KMS-11 (cell line): ENCODE measurements at regions not wholly inside any gene's neighbourhood (a gene's known extent, or its start where the extent isn't known, plus 50 kb on each side); places are given as distances from the start of the nearest gene placed in this dataset.

Experiments used
- H2AFZ ChIP-seq: fragments of 200-600 bp; sonication (generic); 2 replicates; pipeline ENCODE4 v1.6.1; 2016; ENCODE audit warnings: antibody characterized with exemption, mixed run types, low read depth
- H3K27ac ChIP-seq: fragments of 200-600 bp; sonication (generic); 2 replicates; pipeline ENCODE4 v1.6.1; 2016; ENCODE audit warnings: mild to moderate bottlenecking, mixed run types
- H3K27me3 ChIP-seq: fragments of 200-600 bp; sonication (generic); 2 replicates; pipeline ENCODE4 v1.6.1; 2017; ENCODE audit warnings: mild to moderate bottlenecking, low read depth, mixed run types, moderate library complexity; ENCODE audit not compliant: insufficient read depth
- H3K36me3 ChIP-seq: fragments of 200-600 bp; sonication (generic); 2 replicates; pipeline ENCODE4 v1.6.1; 2017; ENCODE audit warnings: mild to moderate bottlenecking, mixed run types; ENCODE audit not compliant: insufficient read depth
- H3K4me1 ChIP-seq: fragments of 200-600 bp; sonication (generic); 2 replicates; pipeline ENCODE4 v1.6.1; 2016; ENCODE audit warnings: mild to moderate bottlenecking, low read depth, mixed run types; ENCODE audit not compliant: poor library complexity, severe bottlenecking
- H3K4me2 ChIP-seq: fragments of 200-600 bp; sonication (generic); 2 replicates; pipeline ENCODE4 v1.7.0; 2016; ENCODE audit warnings: mild to moderate bottlenecking, mixed run types
- H3K4me3 ChIP-seq: fragments of 200-600 bp; sonication (generic); IDR thresholded peaks from 2 replicates; pipeline ENCODE4 v1.6.1; 2017; ENCODE audit warnings: low read depth, low read length, mixed read lengths; ENCODE audit not compliant: insufficient read depth
- H3K79me2 ChIP-seq: fragments of 200-600 bp; sonication (generic); 2 replicates; pipeline ENCODE4 v1.6.1; 2016; ENCODE audit warnings: low read depth, mixed run types; ENCODE audit not compliant: insufficient read depth
- H3K9ac ChIP-seq: fragments of 200-600 bp; sonication (generic); 2 replicates; pipeline ENCODE4 v1.6.1; 2016; ENCODE audit warnings: mild to moderate bottlenecking, mixed run types
- H4K20me1 ChIP-seq: fragments of 200-600 bp; sonication (generic); 2 replicates; pipeline ENCODE4 v1.6.1; 2016; ENCODE audit warnings: mild to moderate bottlenecking, mixed run types; ENCODE audit not compliant: insufficient read depth
- TF ChIP-seq, protein P1 (sequence below): fragments of 200-600 bp; sonication (generic); conservative IDR thresholded peaks from 2 replicates; pipeline ENCODE4 v1.6.1; 2017; ENCODE audit warnings: low read depth, mild to moderate bottlenecking, antibody characterized with exemption, low read length, moderate library complexity, mixed read lengths

DNA sequence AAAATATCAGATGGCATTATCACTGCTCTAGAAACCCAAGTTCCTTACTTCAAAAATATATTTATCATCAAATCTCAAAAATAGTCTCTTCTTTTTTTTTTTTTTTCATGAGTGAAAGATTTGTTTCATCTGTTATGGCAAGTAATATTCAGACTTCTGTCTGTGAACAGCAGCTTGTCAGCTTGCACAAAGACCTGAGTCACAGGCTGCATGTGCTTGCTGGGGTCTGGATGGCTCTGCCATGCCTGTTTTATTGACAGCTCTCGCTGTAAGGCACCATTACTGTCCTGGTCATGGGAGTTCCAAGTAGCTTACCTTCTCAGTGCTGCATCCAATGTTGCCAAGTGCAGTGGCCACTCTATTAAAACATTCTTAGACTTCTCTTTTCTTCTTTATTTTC, 456.4 kb downstream of the GADD45G start:
- H3K4me3 ChIP-seq = no peak overlapping the region
- H2AFZ ChIP-seq = no peak overlapping the region
- no peak overlapping the region for H3K9ac ChIP-seq
- no peaks in the 10 kb centered on the region for H3K79me2 ChIP-seq
- TF ChIP-seq, protein P1, sequence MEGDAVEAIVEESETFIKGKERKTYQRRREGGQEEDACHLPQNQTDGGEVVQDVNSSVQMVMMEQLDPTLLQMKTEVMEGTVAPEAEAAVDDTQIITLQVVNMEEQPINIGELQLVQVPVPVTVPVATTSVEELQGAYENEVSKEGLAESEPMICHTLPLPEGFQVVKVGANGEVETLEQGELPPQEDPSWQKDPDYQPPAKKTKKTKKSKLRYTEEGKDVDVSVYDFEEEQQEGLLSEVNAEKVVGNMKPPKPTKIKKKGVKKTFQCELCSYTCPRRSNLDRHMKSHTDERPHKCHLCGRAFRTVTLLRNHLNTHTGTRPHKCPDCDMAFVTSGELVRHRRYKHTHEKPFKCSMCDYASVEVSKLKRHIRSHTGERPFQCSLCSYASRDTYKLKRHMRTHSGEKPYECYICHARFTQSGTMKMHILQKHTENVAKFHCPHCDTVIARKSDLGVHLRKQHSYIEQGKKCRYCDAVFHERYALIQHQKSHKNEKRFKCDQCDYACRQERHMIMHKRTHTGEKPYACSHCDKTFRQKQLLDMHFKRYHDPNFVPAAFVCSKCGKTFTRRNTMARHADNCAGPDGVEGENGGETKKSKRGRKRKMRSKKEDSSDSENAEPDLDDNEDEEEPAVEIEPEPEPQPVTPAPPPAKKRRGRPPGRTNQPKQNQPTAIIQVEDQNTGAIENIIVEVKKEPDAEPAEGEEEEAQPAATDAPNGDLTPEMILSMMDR = no peak
- H3K27me3 ChIP-seq = no peaks in the 10 kb centered on the region
- H3K36me3 ChIP-seq = no peaks in the 10 kb centered on the region
- H3K27ac ChIP-seq = no peak overlapping the region
- H3K4me1 ChIP-seq = no peaks in the 10 kb centered on the region
- no peaks in the 10 kb centered on the region for H4K20me1 ChIP-seq
- H3K4me2 ChIP-seq = no peak overlapping the region

DNA sequence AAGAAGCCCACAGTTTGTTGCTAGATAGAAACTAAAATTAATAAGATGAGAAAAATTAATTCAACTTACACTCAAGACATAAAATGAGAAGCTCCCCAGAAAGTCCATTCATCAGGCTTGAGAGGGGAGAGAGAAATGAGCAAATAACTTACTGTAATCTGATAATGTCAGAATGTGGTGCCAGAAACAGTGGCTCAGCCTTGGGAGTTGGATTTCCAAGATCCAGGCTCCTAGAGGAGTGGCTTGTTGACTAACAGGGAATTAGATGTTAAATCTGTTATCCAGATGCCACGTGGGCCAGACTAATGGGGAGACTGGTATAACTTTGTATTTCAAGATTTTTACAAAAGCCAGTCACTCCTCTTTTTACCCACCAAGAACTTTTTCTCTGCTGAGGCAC, 458.2 kb downstream of the GADD45G start:
- Histone ChIP-seq H3K27ac (no peak overlapping the region), H2AFZ (no peak overlapping the region), H3K36me3 (no peaks in the 10 kb centered on the region), H3K27me3 (no peaks in the 10 kb centered on the region), H3K4me2 (no peak overlapping the region), H3K4me1 (no peaks in the 10 kb centered on the region), H4K20me1 (no peaks in the 10 kb centered on the region), H3K9ac (no peak overlapping the region), H3K4me3 (no peak overlapping the region), H3K79me2 (no peaks in the 10 kb centered on the region)
- TF ChIP-seq, protein P1 = no peak

DNA sequence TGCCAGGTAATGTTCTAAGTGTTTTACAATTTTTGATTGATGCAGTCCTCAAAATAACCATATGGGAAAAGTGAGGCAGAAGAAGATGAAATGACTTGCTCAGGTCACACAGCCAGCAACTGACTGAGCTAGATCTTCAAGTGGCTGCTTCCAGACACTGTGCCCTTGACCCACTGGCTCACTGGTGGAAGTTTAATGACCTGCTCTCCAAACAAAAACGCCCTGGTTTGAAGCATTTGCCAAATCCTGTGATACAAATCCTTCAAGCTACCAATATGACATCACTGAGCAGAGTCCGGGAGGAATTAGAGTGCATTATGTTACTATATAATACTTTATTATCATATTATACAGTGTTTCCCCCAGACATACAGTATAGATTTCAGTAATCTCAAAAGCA, 459.4 kb downstream of the GADD45G start:
- Histone ChIP-seq H3K4me2 (no peak overlapping the region), H4K20me1 (no peaks in the 10 kb centered on the region), H3K27me3 (no peaks in the 10 kb centered on the region), H2AFZ (no peak overlapping the region), H3K4me3 (no peak overlapping the region), H3K36me3 (no peaks in the 10 kb centered on the region), H3K4me1 (no peaks in the 10 kb centered on the region), H3K27ac (no peak overlapping the region), H3K79me2 (no peaks in the 10 kb centered on the region), H3K9ac (no peak overlapping the region)
- TF ChIP-seq, protein P1 = no peak

DNA sequence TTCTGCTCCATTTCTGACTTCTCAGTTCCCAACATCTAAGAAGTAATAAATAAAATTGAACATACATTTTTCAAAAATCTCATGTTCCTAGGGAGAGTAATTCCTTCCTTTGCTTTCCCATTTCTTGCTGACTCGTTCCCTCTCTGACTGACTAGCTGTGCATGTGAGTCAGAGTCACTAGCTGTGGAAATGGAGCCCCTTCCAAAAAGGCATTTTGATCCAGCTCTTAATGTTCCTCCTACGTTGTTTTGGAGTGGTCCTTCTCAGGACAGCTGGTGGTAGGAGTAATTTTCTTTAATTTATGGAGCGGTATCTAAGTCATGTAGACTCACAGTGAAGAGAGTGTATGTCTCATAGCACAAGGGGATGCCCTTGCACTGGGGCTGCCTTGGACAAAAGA, 460.2 kb downstream of the GADD45G start:
- TF ChIP-seq, protein P1 = no peak
- H4K20me1 ChIP-seq = no peaks in the 10 kb centered on the region

DNA sequence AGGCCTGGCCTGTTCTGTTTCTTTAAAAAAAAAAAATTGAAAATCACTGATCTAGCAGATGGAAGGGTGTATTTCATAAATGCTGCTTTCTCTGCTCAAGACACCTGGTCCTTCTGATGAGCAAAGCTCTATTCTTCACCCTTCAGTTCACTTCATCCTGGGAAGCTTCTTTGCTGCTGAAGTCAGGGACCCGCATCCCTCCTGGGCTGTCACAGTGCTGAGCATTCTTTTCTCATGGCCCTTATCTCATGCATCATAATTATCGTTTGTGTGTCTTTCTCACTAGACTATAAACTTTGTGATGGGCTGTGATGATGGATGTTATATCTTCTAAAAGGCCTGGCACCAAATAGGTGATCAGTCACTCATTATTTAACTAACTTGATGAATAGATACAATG, 461.0 kb downstream of the GADD45G start:
- H3K9ac ChIP-seq = no peak overlapping the region
- no peaks in the 10 kb centered on the region for H3K36me3 ChIP-seq
- TF ChIP-seq, protein P1 = no peak
- H3K4me2 ChIP-seq = no peak overlapping the region
- no peaks in the 10 kb centered on the region for H3K79me2 ChIP-seq
- no peaks in the 10 kb centered on the region for H3K27me3 ChIP-seq
- H4K20me1 ChIP-seq = no peaks in the 10 kb centered on the region
- H2AFZ ChIP-seq = no peak overlapping the region
- H3K27ac ChIP-seq = no peak overlapping the region
- no peak overlapping the region for H3K4me3 ChIP-seq
- H3K4me1 ChIP-seq = no peaks in the 10 kb centered on the region

More for the DNA sequence above, 460.2 kb downstream of the GADD45G start:
- no peak overlapping the region for H3K4me3 ChIP-seq
- H3K4me1 ChIP-seq = no peaks in the 10 kb centered on the region
- H3K9ac ChIP-seq = no peak overlapping the region
- H3K4me2 ChIP-seq = no peak overlapping the region
- no peaks in the 10 kb centered on the region for H3K27me3 ChIP-seq
- H3K27ac ChIP-seq = no peak overlapping the region
- H3K79me2 ChIP-seq = no peaks in the 10 kb centered on the region
- no peaks in the 10 kb centered on the region for H3K36me3 ChIP-seq
- H2AFZ ChIP-seq = no peak overlapping the region
